HG03066 (cell line): ENCODE measurements at regions not wholly inside any gene's neighbourhood (a gene's known extent, or its start where the extent isn't known, plus 50 kb on each side); places are given as distances from the start of the nearest gene placed in this dataset.
"Not testable (repeated sequence)": the region's sequence is repeated elsewhere in the genome, so short reads cannot be mapped to it uniquely, and the experiment has no call there.

Experiments used
- ATAC-seq: cut with Tn5 transposase; IDR thresholded peaks from one replicate; pipeline ENCODE4 v1.9.1; 2021; ENCODE audit warnings: low read depth; ENCODE audit not compliant: unreplicated experiment

DNA sequence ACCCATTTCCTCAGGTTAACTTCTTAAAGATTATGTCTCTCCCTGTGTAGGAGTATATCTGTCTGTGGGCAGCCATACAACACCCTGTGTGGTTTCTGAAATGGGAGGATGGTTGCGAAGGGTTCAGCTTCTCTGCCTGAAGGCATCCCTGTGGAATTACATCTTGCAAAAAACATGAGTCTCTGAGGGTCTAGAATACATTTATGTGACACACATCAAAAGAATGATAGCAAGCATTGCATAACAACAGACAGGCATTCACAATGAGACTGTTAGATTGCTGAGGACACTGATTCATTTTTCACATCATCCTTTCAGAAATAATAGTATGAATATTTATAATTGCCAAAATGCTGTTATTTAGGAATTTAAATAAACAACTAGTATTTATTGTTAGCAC is 670.9 kb downstream of the HTR1B start:
- no peak for ATAC-seq

DNA sequence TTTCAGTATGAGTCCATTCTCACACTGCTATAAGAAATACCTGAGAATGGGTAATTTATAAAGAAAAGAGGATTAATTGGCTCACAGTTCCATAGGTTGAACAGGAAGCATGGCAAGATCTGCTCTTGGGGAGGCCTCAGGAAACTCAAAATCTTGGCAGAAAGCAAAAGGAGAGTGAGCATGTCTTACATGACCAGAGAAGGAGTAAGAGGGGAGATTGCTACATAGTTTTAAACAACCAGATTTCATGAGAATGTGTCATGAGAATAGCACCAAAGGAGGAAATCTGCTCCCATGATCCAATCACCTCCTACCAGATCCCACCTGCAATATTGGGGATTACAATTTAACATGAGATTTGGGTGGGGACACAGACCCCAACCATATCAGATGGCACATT is 672.4 kb downstream of the HTR1B start:
- ATAC-seq = no peak

DNA sequence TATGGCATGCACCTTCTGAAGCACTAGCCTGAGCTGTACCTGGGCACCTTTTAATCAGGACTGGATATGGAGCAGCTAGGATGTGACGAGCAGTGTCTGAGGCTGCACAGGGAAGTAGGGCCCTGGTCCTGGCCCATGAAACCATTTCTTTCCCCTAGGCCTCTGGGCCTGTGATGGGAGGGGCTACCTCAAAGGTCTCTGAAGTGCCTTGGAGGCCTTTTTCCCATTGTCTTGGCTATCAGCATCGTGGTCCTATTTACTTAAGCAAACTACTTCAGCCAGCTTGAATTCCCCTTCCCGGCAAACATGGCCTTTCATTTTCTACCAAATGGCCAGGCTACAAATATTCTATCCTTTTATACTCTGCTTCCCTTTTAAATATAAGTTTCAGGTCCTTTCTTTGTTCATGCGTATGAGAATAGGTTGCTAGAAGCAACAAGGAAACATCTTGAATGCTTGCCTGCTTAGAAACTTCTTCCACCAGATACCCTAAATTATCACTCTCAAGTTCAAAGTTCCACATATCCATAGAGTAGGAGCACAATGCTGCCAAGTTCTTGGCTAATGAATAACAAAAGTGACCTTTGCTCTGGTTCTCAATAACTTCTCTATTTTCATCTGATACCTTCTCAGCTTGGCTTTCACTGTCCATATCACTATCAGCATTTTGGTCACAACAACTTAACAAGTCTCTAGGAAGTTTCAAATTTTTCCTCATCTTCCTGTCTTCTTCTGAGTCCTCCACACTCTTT is 673.1 kb downstream of the HTR1B start:
- no peak for ATAC-seq

GRCh38 chr6:76789580-76789979 is 673.7 kb downstream of the HTR1B start:
- ATAC-seq = no peak

DNA sequence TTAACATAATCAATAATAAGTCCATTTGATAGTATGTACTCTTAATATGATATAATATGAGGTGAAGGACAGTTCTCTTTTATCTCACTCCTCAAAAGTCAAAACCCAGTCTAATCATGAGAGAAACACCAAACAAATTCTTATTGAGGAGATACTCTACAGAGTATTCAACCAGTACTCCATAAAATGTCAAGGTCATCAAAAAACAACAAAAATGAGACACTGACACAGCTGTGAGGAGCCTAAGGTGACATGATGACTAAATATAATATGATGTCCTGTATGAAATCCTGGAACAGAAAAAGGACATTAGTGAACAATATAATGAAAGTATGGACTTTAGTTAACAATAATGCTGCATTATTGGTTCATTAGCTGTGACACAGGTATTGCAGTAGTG is 675.1 kb downstream of the HTR1B start:
- no peak for ATAC-seq

DNA sequence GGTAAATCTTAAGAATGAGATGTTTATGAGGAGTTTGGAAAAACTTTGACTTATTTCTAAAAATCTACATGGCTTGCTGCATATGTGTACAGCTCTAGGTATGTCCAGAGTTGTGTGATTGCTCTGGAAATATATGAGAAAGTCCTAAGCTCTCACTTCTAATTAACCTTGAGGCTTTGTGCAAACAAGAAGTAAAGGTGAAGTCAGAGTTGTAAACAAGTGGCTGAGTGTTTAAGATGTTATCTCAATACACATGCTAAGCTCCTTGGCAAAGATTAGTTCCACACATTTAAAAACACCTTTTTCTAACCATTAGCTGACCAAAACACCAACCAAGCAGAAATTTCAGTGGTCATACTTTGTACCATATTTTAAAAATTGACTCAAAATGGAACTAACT is 684.2 kb downstream of the HTR1B start:
- no peak for ATAC-seq

GRCh38 chr6:76776876-76777275 is 686.4 kb downstream of the HTR1B start:
- no peak for ATAC-seq

DNA sequence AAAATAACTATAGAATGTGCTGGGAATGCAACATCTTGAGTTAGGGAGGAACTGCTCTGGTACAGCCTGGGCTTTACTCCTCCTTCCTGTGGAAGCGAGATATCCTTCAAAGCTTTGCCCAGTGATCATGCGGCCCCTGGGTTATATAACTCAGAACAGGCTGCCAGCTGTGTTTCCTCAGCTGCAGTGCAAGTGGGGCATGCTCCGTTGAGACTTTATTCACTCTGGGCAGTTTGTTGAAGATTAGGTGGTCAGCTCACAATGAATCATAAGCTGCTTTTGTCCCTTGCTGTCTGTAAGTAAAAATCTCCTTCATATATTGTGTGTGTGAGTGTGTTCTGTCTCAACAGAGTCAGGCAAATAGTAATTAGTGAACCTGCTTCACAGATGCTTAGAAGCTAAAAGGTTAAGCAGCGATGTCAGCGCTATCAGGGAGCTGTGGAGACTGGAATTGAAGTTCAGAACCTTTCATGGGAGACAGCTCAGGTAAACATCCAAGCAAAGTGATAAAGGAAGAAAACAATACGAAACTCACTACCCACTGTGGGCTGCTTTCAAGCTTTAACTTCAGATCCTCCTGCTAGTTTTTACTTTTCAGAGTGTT is 688.4 kb downstream of the HTR1B start:
- no peak for ATAC-seq

GRCh38 chr6:76772951-76773350 is 690.3 kb downstream of the HTR1B start:
- no peak for ATAC-seq

GRCh38 chr6:76771059-76771634 is 692.1 kb downstream of the HTR1B start:
- no peak for ATAC-seq

- ATAC-seq = no peak
Measured at GRCh38 chr6:76770281-76770680, 693.0 kb downstream of the HTR1B start.

- no peak for ATAC-seq
Measured at GRCh38 chr6:76768556-76768955, 694.7 kb downstream of the HTR1B start.

GRCh38 chr6:76764057-76764456 is 691.6 kb upstream of the IMPG1 start:
- no peak for ATAC-seq

DNA sequence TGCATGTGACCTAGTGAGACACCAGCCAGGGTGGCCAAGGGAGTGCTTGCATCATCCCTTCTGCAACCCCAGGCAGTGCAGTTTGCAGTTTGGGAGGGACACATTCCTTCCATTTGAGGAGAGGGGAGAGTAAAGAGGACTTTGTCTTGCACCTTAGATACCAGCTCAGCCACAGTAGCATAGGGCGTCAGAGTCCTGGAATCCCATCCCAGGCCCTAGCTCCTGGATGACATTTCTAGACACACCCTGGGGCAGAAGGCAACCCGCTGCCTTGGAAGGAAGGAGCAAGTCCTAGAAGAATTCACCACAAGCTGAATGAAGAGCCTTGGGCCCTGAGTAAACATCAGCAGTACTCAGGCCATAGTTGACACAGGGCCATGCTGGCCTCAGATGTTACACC is 680.4 kb upstream of the IMPG1 start:
- ATAC-seq = no peak

GRCh38 chr6:76745388-76745787 is 672.9 kb upstream of the IMPG1 start:
- ATAC-seq = not testable (repeated sequence)

DNA sequence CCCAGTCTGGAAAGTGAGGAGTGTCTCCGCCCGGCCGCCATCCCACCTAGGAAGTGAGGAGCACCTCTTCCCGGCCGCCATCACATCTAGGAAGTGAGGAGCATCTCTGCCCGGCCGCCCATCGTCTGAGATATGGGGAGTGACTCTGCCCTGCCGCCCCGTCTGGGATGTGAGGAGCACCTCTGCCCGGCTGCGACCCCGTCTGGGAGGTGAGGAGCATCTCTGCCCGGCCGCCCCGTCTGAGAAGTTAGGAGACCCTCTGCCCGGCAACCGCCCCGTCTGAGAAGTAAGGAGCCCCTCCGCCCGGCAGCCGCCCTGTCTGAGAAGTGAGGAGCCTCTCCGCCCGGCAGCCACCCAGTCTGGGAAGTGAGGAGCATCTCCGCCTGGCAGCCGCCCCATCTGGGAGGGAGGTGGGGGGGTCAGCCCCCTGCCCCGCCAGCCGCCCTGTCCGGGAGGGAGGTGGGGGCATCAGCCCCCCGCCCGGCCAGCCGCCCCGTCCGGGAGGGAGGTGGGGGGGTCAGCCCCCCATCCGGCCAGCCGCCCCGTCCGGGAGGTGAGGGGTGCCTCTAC is 671.8 kb upstream of the IMPG1 start:
- ATAC-seq = not testable (repeated sequence)

- ATAC-seq = no peak
Measured at GRCh38 chr6:76742919-76743318, 670.5 kb upstream of the IMPG1 start.

GRCh38 chr6:76719449-76719848 is 647.0 kb upstream of the IMPG1 start:
- ATAC-seq = no peak

DNA sequence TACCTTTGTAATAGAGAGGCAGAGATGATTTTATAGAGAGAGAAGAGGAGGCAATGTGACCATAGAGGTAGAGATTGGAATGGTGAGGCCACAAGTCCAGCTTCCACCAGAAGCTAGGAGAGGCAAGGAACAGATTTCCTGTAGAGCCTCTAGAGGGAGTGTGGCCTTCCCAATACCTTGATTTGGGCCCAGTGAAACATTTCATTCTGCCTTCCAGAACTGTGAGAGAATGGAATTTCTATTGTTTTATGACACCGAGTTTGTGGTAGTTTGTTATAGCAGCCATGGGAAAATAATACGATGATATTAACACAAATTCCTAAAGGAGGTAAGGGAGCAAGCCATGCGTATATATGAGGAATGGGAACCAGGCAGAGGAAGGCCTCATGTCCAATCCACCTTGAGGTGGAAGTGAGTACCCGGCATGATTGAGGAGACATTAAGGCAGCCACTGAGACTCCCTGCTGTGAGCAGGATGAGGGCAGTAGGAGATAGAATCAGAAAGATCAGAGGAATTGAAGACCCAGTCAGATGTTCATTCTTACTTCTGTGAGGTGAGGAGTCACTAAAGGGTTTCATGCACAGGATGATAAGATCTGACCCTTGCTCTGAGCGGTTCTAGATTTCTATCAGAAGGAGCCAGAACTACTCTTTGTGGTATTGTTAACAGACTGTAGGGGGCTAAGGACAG is 636.3 kb upstream of the IMPG1 start:
- no peak for ATAC-seq

DNA sequence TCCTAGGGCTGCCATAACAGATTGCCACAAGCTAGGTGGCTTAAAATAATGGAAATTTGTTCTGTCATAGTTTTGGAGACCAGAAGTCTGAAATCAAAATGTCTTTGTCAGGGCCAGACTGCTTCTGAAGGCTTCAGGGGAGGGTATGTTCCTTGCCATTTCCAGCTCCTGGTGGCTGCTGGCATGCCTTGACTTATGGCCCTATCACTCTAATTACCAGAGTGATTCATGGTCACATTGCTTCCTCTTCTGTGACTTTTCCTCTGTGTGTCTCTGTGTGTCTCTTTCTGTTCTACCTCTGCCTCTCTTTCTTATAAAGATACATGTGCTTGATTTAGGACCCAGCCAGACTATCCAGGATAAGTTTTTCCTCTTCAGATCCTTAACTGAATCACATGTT is 635.2 kb upstream of the IMPG1 start:
- ATAC-seq = no peak

- ATAC-seq = no peak
Measured at GRCh38 chr6:76706631-76707030, 634.2 kb upstream of the IMPG1 start.
